ENCODE measurements at regions not wholly inside any gene's neighbourhood (a gene's known extent, or its start where the extent isn't known, plus 50 kb on each side); places are given as distances from the start of the nearest gene placed in this dataset.

DNA sequence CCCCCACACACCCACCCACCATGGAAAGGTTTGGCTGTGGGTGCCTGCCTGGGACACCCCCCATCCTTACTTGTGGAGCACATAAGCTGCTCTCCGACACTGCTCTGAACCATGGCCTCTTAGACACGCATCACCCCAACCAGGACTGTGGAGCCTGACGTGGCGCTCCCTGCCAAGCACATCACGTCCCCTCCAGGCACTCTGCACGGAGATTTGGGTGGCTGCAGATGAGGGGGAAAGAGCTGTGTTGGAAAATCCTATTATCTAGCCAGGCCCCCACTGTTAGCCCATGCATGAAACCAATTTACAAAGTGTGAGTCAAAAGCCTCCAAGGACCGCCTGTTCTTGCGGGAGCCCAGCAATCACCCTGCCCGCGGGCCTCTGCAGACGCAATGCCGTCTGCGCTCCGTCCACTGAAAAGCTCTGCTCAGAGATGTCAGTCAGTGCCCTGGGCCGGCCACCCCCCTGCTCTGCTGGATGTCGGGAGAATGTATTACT lies 163.4 kb upstream of the NECTIN1 start:
- ATAC-seq (ENCODE audit: low read depth), result no peak
- no peak overlapping the region for H3K4me2 ChIP-seq (ENCODE audit: low read depth, low read length)
- H2BK5ac ChIP-seq (ENCODE audit: low read depth, low read length, poor library complexity, severe bottlenecking), result no peak overlapping the region
- no peak overlapping the region for H3K27ac ChIP-seq (ENCODE audit: insufficient read depth, low read length)
- no peak overlapping the region for H4K5ac ChIP-seq (ENCODE audit: low read depth, low read length)
- no peak overlapping the region for H2BK20ac ChIP-seq (ENCODE audit: low read depth, low read length)
- no peak overlapping the region for H3K4me3 ChIP-seq (ENCODE audit: insufficient read depth, low read depth, low read length)
- no peak overlapping the region for H2AK5ac ChIP-seq (ENCODE audit: low read depth, low read length)
- H2BK15ac ChIP-seq (ENCODE audit: low read depth, low read length), result no peak overlapping the region
- no peaks in the 10 kb centered on the region for H3K4me1 ChIP-seq (ENCODE audit: control insufficient read depth, insufficient read depth, low read length)
- no peak overlapping the region for H3K56ac ChIP-seq (ENCODE audit: extremely low read depth, insufficient read depth, low read length)
- no TSS peak for BruUV-seq (replicated peaks)
- dilution Hi-C loops (cut with HindIII; ENCODE audit: low sequenced_read_pairs, unreplicated experiment), result no loop called here
- H3K79me1 ChIP-seq (ENCODE audit: low read depth in 1 of 2, low read length in 2 of 2), result no peaks in the 10 kb centered on the region
- peaks cover 32% of the 10 kb centered on the region for H3K27me3 ChIP-seq (ENCODE audit: control insufficient read depth, insufficient read depth, low read length)
- H3K14ac ChIP-seq (replicated peaks; ENCODE audit: low read depth, low read length), result no peak overlapping the region
- H2AFZ ChIP-seq (replicated peaks; ENCODE audit: low read length, poor library complexity), result no peak overlapping the region
- no peak overlapping the region for H3K9ac ChIP-seq (ENCODE audit: low read depth, low read length)
- CTCF ChIA-PET, result no interaction called here
- no peaks in the 10 kb centered on the region for H3K9me3 ChIP-seq (ENCODE audit: control insufficient read depth, insufficient read depth, low read length)
- H3K9me1 ChIP-seq (ENCODE audit: insufficient read depth, low read length), result no peaks in the 10 kb centered on the region
- in situ Hi-C loops (cut with MboI; ENCODE audit: low sequenced_read_pairs), result no loop called here
- H3K4ac ChIP-seq (ENCODE audit: low read depth, low read length), result no peak overlapping the region
- no peak overlapping the region for H4K91ac ChIP-seq (ENCODE audit: insufficient read depth, low read depth, low read length)
- WGBS, 2 experiments (ENCODE audit: extremely low coverage in 2 of 2, insufficient read length in 1 of 2), result 37% methylated on average over 8 of the region's 16 CpGs; no CpG with 5 or more reads in 1 of the 2 experiments
- no peaks in the 10 kb centered on the region for H3K36me3 ChIP-seq (ENCODE audit: control insufficient read depth, insufficient read depth, low read length)
- H2AK9ac ChIP-seq (replicated peaks; ENCODE audit: low read depth, low read length, poor library complexity), result no peak overlapping the region
- POLR2A ChIA-PET (ENCODE audit: unreplicated experiment), result no interaction called here
- no peak for DNase-seq
- no peak overlapping the region for H4K8ac ChIP-seq (ENCODE audit: low read depth in 2 of 2, low read length in 2 of 2)
- intact Hi-C loops (cut with micrococcal nuclease), result no loop called here
- no peaks in the 10 kb centered on the region for H4K20me1 ChIP-seq (ENCODE audit: insufficient read depth, low read length)
- H3K18ac ChIP-seq (ENCODE audit: low read depth, low read length), result no peak overlapping the region
- TF ChIP-seq CEBPB (IDR thresholded peaks at IDR 0.05; ENCODE audit: low read depth, low read length), result no peak
- TF ChIP-seq CHD1 (IDR thresholded peaks at IDR 0.05; ENCODE audit: low read depth, low read length), result no peak
- no peak for TF ChIP-seq RCOR1 (IDR thresholded peaks at IDR 0.05; ENCODE audit: insufficient replicate concordance, low read length)
- TF ChIP-seq FOS (IDR thresholded peaks at IDR 0.05; ENCODE audit: low read depth, low read length), result no peak
- TF ChIP-seq MAFK (IDR thresholded peaks at IDR 0.05; ENCODE audit: low read depth, low read length), result no peak
- TF ChIP-seq, protein P1, sequence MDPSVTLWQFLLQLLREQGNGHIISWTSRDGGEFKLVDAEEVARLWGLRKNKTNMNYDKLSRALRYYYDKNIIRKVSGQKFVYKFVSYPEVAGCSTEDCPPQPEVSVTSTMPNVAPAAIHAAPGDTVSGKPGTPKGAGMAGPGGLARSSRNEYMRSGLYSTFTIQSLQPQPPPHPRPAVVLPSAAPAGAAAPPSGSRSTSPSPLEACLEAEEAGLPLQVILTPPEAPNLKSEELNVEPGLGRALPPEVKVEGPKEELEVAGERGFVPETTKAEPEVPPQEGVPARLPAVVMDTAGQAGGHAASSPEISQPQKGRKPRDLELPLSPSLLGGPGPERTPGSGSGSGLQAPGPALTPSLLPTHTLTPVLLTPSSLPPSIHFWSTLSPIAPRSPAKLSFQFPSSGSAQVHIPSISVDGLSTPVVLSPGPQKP (IDR thresholded peaks at IDR 0.05; ENCODE audit: borderline replicate concordance, low read depth, low read length), result no peak
- TF ChIP-seq SMC3 (IDR thresholded peaks at IDR 0.05; ENCODE audit: low read depth, low read length), result no peak
- TF ChIP-seq, protein P2, sequence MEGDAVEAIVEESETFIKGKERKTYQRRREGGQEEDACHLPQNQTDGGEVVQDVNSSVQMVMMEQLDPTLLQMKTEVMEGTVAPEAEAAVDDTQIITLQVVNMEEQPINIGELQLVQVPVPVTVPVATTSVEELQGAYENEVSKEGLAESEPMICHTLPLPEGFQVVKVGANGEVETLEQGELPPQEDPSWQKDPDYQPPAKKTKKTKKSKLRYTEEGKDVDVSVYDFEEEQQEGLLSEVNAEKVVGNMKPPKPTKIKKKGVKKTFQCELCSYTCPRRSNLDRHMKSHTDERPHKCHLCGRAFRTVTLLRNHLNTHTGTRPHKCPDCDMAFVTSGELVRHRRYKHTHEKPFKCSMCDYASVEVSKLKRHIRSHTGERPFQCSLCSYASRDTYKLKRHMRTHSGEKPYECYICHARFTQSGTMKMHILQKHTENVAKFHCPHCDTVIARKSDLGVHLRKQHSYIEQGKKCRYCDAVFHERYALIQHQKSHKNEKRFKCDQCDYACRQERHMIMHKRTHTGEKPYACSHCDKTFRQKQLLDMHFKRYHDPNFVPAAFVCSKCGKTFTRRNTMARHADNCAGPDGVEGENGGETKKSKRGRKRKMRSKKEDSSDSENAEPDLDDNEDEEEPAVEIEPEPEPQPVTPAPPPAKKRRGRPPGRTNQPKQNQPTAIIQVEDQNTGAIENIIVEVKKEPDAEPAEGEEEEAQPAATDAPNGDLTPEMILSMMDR (conservative IDR thresholded peaks at IDR 0.05; ENCODE audit: low read depth, low read length), result no peak
- no peak for TF ChIP-seq MXI1 (IDR thresholded peaks at IDR 0.05; ENCODE audit: borderline replicate concordance, low read depth, low read length)
- TF ChIP-seq RFX5 (IDR thresholded peaks at IDR 0.05; ENCODE audit: low read depth, low read length), result no peak
- no peak for TF ChIP-seq BHLHE40 (IDR thresholded peaks at IDR 0.05; ENCODE audit: low read depth, low read length)
- TF ChIP-seq MAZ (IDR thresholded peaks at IDR 0.05; ENCODE audit: borderline replicate concordance, low read depth, low read length), result no peak
- TF ChIP-seq NFE2L2 (IDR thresholded peaks at IDR 0.05; ENCODE audit: low read depth, low read length), result no peak
- no peak for TF ChIP-seq RAD21 (IDR thresholded peaks at IDR 0.05; ENCODE audit: low read length)
- TF ChIP-seq, protein P3, sequence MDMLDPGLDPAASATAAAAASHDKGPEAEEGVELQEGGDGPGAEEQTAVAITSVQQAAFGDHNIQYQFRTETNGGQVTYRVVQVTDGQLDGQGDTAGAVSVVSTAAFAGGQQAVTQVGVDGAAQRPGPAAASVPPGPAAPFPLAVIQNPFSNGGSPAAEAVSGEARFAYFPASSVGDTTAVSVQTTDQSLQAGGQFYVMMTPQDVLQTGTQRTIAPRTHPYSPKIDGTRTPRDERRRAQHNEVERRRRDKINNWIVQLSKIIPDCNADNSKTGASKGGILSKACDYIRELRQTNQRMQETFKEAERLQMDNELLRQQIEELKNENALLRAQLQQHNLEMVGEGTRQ (IDR thresholded peaks at IDR 0.05; ENCODE audit: low read depth, low read length), result no peak
- TF ChIP-seq POLR2A (IDR thresholded peaks at IDR 0.05; ENCODE audit: low read depth, low read length), result no peak
- no peak overlapping the region for H3K23ac ChIP-seq (ENCODE audit: low read depth, low read length)
- H2BK120ac ChIP-seq (ENCODE audit: low read depth, low read length), result no peak overlapping the region

All from IMR-90 (cell line).